CD4-positive, alpha-beta T cell treated with Interleukin-4 for 1 hour (primary cell): ENCODE measurements at regions not wholly inside any gene's neighbourhood (a gene's known extent, or its start where the extent isn't known, plus 50 kb on each side); places are given as distances from the start of the nearest gene placed in this dataset.

Experiments used
- DNase-seq, 2 donors: peaks; one replicate each; pipeline ENCODE4 v3.0.0-alpha.2; 2020 to 2022

DNA sequence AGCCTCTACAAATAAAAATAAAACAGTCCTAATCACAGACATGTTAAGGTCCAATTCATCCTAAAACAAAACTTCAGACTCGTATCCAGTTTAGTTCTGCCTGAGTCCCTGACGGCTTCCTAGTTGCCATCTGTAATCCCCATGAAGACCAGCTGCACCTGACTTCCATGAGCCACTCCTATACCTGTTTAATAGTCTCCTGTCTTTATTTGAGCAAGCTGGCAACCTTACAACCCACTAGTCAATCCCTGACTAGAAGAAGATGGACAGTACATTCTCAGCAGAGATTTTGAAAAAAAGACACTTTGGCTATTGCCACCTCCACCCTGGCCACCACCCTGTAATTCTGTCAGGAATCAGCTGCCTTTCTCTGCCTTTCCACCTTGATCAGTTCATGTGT, 197.7 kb downstream of the HIBADH start:
- DNase-seq, result no peak

DNA sequence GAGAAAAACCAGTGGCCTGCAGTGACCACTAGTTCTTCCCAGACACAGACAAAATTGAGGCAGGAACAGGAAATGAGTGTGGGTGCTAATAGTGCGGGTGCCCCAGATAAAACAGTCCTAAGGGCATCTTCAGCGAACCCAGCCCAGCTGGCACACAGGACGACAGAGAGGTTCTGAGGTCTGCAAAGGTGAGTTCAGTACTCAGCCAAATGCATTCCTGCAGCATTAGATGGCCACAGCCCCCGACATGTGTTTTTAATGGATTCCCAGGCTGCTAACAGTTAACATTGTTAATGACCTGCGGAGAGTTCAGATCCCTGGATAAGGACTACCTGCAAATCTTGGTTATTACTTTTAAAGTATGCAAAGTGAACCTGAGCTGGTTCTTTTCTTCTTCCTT, 196.0 kb downstream of the HIBADH start:
- no peak for DNase-seq

DNA sequence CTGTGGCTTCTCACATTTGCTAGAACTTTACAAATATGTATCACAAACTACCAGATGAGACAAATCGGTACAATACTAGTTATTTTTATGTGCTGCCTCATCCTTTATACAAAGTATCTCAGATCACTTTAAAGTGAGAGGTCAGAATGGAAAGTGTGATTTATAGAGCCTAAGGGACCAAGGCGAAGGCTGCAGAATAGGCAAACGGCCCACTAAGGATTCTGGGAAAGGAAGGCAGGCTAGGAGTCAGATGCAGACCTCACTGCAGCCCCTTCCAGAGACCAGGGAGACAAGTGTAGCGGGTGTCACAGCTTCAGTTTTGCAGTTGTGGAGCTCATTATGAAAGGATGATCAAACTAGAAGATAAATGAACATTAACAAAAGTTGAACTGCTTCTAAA, 190.6 kb downstream of the HIBADH start:
- no peak for DNase-seq
